CD1c-positive myeloid dendritic cell (primary cell): ENCODE measurements at regions not wholly inside any gene's neighbourhood (a gene's known extent, or its start where the extent isn't known, plus 50 kb on each side); places are given as distances from the start of the nearest gene placed in this dataset.
A peak's percentile ranks its signal among the peaks of the same experiment; 100 is the strongest.

Experiments used
- DNase-seq: peaks from one replicate; pipeline ENCODE4 v3.0.0-alpha.2; 2016; ENCODE audit errors: extremely low spot score

DNA sequence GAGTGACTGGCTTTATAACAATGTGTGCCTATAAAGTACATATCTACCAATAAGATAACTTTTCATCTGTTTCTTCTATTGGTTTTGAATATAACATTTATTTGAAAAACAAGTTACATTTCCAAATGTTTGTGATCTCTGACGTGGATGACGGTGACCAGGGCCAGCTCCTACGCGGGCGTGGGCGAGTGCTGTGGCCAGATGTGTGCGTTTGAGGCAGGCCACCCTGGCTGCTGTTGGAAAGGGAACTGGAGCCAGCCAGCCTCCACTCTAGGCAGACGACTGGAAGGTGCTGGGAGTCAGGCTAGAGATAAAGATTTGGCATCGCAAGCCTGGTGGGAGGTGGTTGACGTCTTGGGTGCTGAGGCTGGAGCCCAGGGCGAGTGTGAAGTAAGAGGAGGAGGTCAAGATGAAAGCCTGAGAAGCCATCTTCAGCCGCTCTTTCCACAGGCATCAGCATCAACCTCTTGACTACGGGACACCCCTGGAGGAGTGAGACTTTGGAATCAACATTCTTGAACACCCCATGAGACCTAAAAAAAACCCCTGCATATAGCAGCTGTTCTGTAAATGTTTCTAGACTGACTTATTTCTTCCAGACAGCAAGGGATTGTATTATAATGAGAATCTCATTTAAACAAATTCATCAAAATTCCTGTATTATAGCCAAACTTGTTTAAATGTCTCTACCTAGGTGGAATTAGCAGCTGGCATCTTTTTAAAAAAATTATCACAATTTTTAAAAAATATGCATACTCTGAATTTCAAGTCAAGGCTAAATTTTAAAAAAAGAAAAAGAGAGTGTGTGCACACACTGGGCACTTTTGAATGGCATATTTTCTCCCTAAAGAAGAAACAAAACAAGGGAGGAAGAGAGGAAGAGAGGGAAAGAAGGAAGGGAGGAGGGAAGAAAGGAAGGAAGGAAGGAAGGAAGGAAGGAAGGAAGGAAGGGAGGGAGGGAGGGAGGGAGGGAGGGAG is 112.5 kb upstream of the SLC44A3 start:
- DNase-seq, result peak; percentile 27

DNA sequence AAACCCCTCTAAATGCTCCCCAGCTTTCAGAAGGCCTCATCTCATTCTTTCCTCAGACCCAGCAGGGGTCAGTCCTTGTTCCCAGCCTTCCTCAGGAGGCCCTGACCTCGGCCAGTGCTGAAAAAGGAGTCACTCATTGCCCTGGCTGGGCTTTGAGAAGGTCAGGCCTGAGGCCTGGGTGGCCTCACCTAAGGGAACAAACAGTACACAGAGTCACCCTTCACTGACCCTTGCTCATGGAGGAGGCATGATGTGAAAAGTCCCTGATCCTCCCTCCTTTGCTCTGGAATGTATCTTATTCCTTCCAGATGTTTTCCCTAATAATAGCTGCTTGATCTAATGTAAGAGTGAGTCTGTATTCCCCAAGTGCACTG is 117.7 kb upstream of the SLC44A3 start:
- no peak for DNase-seq

DNA sequence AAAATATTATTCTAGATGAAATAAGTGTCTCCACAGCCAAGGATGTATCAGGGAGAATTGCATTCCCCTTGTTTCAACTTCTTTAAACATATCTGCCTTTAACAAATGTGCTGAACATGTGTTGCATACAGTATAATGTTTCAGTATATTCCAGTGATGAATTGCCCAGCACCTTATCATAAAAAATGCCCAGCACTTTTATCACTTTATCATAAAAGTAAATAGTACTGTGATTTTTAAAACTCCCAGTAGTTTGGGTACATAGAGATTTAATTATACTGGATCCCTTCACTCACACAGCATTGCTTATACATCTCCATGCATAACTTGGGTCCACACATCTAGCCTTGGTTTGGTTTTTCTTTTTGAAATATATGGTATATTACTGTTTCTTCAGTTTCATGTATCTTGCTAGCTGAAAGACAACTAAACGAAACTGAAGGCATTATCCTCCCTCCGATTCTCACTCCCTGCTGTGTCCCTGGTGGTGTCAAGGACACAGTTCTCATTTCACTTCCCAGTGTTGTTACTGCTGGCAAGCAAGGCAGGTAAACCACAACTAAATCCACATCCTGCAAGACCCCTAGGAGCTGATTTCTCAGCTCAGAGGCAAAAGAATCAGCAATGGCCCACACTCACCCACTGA is 118.2 kb upstream of the SLC44A3 start:
- DNase-seq, result no peak

DNA sequence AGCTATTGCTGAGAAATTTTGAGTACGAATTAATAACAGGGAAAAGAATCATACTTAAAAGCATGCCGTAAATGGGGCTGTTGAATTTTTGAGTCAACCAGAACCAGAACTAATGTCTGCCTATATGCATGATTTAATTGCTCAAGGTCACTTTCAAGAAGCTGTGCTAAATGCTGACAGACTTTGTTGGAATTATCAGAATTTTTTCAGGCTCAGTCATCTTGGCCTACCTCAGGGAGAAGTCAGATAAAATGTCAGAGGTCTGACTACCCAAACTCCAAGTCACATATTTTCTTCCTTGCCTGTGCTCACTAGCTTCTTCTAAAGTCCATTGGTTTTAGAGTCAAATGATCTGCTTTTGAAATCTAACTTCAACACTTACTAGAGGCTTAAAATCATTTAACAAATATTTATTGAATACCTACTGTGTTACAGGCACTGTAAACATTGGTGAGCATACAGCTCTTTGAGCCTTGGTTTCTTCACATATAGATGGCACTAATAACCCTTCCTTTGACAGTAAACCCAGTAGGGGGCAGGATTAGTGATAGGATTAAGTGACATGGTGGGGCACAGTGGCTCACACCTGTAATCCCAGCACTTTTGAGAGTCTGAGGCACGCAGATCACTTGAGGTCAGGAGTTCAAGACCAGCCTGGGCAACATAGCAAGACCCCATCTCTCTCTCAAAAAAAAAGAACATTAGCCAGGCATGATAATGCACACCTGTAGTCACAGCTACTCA is 121.2 kb upstream of the SLC44A3 start:
- DNase-seq, result no peak

DNA sequence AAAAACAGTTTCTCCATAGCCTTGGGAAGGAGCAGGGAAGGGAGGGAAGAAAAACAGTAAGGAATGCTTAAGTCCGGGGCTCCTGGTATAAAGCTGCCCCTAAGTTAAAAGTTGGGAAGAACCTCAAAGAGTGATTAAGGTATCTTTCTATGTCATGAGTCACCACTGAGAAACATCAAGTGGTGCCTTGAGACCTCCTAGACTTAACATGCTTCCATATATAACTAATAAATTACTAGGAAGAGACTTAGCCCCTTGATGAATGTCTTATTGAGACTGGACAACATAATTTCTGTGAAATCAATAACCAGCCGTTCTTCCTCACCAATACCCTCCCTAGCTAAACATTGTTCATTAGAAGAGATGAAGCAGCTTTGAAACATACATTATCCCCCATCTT is 121.8 kb upstream of the SLC44A3 start:
- no peak for DNase-seq

DNA sequence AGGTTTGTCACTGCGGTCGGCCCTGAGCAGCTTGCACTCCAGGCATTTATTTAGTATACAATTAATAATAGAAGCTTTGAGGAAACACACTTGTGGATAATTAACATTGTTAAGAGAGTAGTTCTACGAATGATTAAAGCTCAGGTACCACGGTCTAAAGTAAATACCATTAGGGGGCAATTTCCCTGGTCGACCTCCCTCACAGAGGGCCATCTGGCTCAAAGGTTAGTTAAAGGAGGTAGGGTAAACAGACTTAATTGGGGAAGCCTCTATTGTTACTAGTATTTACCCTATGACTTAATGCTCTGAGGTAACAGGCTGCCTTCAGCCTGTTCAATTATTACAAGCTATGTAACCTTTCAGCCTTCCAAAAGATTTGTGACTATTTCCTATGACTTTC is 122.3 kb upstream of the SLC44A3 start:
- DNase-seq, result no peak

DNA sequence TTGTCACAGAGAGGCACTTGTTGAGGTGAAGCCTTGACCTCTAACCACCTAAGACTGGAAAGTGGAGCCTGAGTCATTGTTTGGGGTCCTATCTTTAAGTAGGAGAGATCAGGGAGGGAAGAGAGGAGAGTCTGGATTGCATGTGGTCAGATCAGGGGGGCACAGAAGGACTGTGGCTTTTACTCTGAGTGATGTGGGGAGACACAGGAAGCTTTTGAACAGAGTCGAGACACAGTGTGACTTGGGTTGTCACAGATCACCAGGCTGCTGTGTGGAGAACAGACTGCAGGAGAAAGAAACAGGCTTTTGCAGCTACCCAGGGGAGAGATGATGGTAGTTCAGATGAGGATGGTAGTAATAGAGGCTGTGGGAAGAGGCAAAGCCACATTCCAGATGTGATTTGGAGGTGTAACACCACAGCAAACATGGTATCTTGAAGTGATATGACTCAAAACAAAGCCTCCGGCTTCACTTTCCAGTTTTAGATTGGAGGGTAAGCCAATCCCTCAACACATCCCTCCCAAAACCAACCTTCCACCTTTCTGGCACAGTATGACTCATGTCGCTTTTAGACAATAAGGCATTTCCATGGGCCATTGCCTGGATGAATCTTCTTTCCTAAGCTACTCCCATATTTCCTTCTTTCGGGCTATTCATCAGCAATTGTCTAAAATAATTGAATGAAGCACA is 125.8 kb upstream of the SLC44A3 start:
- no peak for DNase-seq

DNA sequence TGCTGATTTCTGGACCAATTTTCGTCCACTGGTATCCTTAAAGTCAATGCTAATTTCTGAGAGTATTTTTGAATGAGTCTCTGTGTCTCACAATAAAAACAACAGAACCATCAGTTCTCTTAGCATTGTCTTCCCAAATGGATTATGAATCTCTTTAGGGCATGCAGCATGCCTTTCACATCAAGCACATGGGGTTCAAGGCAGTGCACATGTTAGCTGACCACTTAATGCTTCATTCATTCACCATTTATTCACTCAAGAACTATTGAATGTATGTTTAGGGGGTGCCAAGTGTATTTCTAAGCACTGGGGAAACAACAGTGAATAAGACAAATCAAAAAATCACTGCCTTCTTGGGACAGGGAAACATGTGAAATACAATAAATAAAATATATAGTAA is 126.7 kb upstream of the SLC44A3 start:
- DNase-seq, result no peak

DNA sequence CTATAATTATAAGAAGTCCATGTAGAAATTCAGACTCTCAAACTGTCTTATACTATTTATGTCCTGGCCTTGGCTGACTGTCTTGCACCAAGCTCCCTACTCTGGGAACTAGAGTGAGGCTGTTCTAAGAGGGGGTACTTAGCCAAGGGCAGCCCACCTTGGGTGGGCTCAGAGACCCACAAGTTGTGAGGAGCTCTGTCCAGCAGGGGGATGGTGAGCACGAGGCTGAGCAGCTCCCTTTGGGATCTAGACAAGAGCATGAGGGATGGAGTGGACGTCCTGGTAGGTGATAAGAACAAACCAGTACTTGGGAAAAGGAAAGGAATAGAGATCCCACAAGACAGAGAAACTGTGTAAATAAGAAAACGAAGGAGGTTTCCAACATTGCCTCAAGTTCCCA is 127.1 kb upstream of the SLC44A3 start:
- DNase-seq, result no peak

DNA sequence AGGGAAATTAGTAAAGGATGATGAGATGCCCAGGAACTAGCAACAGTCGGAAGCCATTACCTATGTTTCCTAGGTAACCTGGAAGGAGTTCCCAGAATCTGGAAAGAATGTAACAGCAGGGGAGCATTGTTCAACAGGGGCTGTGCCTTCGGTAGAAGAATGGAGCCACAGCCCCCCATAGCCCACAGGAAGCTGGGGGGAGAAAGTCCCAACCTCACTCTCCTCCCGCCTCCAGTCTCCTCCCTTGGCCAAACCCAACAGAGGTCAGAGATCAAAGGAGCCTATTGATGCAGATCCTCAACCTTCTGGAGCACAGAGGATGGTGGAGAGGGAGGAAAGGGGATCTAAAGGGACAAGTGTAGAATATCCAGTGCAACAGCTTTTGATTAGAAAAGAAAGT is 131.5 kb upstream of the SLC44A3 start:
- DNase-seq, result no peak

DNA sequence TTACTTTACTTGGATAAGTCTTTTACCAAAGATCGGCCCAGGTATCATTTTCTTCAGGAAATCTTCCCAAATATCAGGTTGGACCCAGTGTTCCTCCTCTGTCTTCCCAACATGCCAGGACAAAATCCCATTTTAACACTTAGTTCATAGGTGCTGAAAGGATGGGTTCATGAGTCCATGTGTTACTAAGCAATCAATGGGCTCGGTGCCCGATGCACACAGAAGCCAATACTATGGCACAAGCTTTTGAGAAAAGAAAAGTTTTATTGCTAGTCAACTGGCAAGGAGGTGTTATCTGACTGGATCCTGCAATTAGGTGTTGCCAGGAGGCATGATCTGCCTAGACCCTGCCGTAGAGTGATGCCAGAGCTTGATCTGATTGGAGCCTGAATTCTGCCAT is 133.3 kb upstream of the SLC44A3 start:
- DNase-seq, result no peak

DNA sequence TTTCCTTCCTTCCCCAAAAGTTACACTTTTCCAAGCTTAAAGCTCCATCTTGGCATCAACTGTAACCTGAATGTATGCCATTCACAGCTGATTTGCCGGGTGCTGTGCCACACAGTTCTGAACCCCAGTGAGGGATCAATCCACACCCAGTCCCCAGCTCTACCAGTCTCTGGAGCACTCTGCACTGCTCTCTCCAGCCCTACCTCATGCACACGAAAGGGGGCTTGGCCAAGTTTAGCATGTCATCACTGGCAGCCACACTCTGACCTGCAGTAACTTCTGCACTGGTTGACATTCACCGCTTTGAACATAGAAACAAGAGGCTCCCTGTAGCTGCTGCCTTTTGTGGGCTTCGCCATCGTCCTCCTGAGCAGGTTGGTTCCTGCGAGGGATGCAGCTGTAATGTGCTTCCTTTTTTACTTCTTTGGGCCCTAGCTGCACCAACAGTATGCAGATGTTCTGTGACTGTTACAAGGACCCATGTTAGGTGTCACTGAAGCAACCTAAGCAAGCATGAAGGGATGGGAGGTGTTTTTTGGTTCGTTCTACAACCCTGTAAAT is 135.4 kb upstream of the SLC44A3 start:
- DNase-seq, result no peak

DNA sequence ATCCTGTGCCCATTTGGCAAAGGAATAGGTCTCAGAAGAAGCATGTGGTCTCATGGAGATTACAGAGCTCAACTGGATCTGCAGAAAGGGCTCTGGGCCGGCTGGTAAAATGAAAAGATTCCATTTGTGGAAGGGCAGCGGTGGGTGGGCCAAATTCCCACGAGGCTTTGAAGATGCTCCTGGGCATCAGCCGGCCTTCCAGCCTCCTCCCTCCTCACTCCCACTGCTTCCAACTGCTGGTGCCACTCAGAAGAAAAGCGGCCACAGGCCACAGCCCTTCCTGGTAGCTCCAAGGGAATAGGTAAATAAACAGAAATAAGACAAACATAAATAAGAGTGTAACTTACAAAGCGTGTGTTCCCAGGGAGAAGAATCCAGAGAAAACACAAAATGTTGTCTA is 136.3 kb upstream of the SLC44A3 start:
- no peak for DNase-seq

DNA sequence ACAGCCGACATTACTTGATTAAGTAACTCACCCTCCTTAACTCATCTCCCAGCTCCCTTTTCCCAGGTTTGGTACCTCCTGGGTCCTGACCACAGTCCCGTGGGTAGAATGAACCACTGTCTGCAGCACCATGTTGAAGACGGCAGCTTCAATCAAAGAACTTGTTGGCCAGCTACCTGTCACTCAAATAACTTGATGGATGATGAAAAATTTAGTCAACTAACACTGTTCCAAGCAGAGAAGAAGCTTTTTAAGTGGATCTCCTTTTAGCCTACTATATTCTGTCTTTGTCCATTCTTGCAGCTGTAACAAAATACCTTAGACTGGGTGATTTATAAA is 138.4 kb upstream of the F3 start:
- no peak for DNase-seq

DNA sequence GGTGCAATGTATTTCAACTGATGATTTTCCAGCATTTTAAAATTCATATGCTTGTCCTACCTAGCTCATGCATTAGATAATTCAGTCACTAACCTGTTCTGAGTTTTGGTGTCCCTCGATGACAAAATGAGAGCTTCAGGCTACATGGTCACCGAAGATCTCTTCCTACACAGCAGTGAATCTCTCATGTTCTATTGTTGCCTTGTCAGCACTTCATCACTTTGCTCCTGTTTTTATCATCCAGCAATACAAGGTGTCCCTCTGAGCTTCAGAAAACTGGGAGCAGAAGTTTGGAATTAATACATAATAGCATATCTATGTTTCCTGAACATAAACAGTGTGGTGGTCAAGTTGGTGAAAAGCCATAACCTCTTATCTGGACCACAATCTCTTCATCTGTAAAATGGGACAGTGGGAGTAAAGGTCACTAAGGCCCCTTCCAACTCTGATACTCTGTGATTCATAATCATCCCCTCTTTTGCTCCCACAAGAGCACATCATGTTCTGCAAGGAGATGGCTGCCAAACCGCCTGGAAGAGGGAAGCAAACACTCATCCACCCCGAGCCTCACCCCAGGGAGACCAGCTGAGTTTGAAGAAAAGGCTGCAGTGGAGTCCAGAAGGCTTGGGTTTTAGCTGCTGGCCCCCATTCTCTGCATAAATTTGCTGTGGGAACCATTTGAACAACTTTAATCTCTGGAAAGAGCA is 137.9 kb upstream of the F3 start:
- no peak for DNase-seq

DNA sequence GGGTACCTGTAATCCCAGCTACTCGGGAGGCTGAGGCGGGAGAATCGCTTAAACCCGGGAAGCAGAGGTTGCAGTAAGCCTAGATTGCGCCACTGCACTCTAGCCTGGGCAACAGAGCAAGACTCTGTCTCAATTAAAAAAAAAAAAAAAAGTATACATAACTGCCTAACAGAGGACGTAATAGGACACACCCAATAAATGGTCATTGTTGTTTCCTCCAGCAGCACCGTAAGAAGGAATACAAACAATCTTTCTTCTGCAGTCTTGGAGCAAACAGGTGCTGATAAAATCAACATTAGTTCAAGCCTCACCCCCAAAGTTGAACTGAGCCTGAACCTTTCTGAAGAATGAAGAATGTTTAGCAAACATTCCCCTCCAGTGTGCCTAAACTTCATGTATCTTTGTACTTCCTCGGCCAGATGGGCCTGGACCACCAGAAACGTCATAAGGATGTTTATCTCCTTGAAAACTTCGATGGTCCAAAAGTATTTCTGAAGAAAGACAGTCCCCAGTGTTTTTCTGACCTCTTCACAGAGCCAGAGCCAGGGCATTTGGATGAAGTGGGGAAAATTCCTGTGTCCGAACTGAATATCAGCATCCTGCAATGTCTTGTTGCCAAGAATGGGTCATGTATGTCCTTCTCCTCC is 136.8 kb upstream of the F3 start:
- DNase-seq, result no peak

DNA sequence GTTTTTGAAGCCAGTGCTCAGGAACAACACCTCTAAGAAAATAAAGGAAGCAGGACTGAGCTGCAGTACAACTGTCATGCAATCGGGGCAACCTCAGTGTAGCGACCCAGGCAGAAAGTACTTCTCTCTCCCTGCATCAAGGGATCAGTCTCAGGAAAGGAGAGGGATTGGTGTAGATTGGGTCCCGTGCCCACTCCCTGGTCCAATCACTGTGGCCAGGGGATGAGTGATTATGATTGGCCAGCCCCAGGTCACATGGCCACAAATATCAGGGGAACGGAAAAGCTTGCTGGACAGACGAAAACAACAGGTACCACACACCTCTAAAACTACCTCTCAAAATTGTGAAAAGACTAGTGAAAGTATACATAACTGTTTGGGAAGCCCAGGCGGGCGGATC is 136.2 kb upstream of the F3 start:
- DNase-seq, result no peak

DNA sequence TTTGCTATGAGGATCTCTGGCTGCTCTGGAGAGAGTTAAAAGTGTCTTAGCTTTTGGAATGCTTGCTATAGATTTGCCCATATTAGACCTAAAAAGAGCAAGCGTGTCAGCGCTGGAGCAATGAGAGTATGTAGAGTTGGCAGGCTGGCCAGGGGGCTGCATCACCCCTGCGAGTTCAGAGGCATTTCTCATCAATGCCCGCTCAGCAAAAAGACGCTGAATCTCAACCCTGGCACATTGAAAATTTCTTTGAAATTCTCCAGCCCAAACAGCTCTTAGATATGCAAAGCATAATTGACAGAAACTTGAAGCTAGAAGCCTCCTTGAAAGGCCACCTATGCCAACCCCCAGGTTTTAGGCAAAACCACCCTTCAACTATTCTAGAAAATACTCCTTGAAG is 135.5 kb upstream of the F3 start:
- DNase-seq, result no peak

DNA sequence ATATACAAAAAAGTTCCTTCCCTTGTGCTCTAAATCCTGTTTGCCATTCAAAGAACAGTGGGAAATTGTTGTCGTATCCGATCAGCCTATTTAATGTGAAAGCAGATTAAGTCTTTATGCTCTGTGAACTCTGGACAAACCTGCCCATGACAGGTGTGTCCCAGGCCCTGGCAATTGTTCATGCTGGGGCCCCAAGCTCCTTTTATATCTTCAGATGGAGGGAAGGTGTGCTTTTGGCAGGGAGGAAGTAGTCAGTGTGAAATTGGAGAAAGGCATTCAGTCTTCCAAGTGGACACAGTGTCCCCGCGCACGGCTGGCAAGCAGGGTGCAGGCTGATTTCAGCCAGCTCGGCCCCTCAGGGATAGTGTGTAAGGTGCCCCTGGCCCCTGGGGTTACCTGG is 135.1 kb upstream of the F3 start:
- DNase-seq, result no peak

DNA sequence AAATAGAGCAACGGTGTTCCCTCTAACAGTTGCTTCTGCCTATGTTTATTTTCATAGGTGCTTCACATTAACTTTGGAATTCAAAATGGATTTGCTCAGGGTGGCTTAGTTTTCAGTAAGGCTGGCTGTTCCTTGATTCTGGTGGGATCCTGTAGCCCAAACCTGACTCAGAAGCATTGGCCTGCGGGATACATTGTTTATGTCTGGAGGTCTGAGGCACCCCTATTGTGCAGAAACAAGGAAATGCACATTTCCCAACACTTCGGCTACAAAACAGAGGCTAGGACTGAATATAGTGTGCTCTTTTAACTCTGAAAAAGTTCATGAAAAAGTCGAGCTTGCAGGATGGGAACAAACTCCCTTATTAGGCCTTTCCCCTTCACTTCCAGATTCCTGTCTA is 133.8 kb upstream of the F3 start:
- no peak for DNase-seq

DNA sequence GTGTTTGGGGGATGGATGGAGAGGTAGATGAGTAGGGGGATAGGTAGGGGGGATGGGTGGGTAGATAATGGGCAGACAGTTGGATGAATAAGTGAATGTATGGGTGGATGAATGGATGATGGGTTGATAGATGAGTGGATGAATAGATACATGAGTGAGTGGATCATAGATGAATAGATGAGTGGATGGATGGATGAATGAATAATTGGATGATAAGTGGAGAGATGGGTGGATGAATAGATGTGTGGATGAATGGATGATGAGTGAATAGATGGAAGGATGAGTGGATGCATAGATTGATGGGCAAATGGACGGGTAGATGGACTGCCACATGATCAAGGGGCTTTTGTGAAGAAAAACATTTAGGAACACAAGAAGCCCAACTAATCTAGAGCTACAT is 133.3 kb upstream of the F3 start:
- DNase-seq, result no peak
